GM12891 (cell line): ENCODE measurements at regions not wholly inside any gene's neighbourhood (a gene's known extent, or its start where the extent isn't known, plus 50 kb on each side); places are given as distances from the start of the nearest gene placed in this dataset.

Experiments
- PAX5 ChIP-seq: IDR thresholded peaks from 2 replicates; pipeline ENCODE4 v1.6.1; 2011; ENCODE audit warnings: low read length, moderate library complexity, mild to moderate bottlenecking; ENCODE audit not compliant: insufficient read depth, severe bottlenecking
- POLR2A ChIP-seq: IDR thresholded peaks from 2 replicates; pipeline ENCODE4 v1.6.1; 2011; ENCODE audit warnings: low read depth, low read length, control low read depth
- POLR2AphosphoS5 ChIP-seq: IDR thresholded peaks from 2 replicates; pipeline ENCODE4 v1.6.1; 2011; ENCODE audit warnings: low read depth, low read length, control low read depth
- POU2F2 ChIP-seq: IDR thresholded peaks from 2 replicates; pipeline ENCODE4 v1.6.1; 2011; ENCODE audit warnings: low read depth, mild to moderate bottlenecking, control low read depth, low read length, moderate library complexity
- SPI1 ChIP-seq: IDR thresholded peaks from 2 replicates; pipeline ENCODE4 v1.6.1; 2011; ENCODE audit warnings: low read depth, low read length, control low read depth
- TAF1 ChIP-seq: IDR thresholded peaks from 2 replicates; pipeline ENCODE4 v1.6.1; 2011; ENCODE audit warnings: low read depth, low read length, control low read depth

- no peak for TF ChIP-seq POLR2A
- TF ChIP-seq TAF1: no peak
- TF ChIP-seq POLR2AphosphoS5: no peak
- no peak for TF ChIP-seq PAX5
- no peak for TF ChIP-seq SPI1
- no peak for TF ChIP-seq POU2F2
Observed at GRCh38 chr6:3531481-3531880, 74.6 kb upstream of the SLC22A23 start.
